ENCODE measurements at regions not wholly inside any gene's neighbourhood (a gene's known extent, or its start where the extent isn't known, plus 50 kb on each side); places are given as distances from the start of the nearest gene placed in this dataset.

GRCh38 chr5:175207321-175208040 is 236.5 kb downstream of the DRD1 start:
- no peaks in the 10 kb centered on the region for H3K27me3 ChIP-seq (replicated peaks; ENCODE audit: control insufficient read depth, insufficient read depth, low read length)
- intact Hi-C loops (cut with micrococcal nuclease; ENCODE audit: unreplicated experiment), result no loop called here
- H3K36me3 ChIP-seq (ENCODE audit: control insufficient read depth, insufficient read depth, low read length), result no peaks in the 10 kb centered on the region
- no peak for TF ChIP-seq CTCF (IDR thresholded peaks at IDR 0.05; ENCODE audit: insufficient read depth in 1 of 2, low read depth in 1 of 2, low read length in 1 of 2, severe bottlenecking in 1 of 2, unreplicated experiment in 1 of 2)
- H3K27me3 Mint-ChIP-seq (ENCODE audit: insufficient read depth, unreplicated experiment), result peaks cover 3% of the 10 kb centered on the region
- no peaks in the 10 kb centered on the region for H3K9me3 Mint-ChIP-seq (ENCODE audit: unreplicated experiment)
- no peak overlapping the region for H3K4me3 Mint-ChIP-seq (ENCODE audit: unreplicated experiment)
- BruUV-seq (replicated peaks), result no TSS peak
- peaks cover 9% of the 10 kb centered on the region for H3K4me1 Mint-ChIP-seq (ENCODE audit: low read depth, unreplicated experiment)
- no peaks in the 10 kb centered on the region for H3K9me3 ChIP-seq
- H3K27ac Mint-ChIP-seq (ENCODE audit: unreplicated experiment), result no peak overlapping the region
- no peaks in the 10 kb centered on the region for H3K36me3 Mint-ChIP-seq (ENCODE audit: insufficient read depth, unreplicated experiment)
- CTCF ChIA-PET, result no interaction called here
- DNase-seq, result no peak
- POLR2A ChIA-PET, result no interaction called here
- no peak overlapping the region for H3K4me3 ChIP-seq (ENCODE audit: low read depth, low read length)
- no peaks in the 10 kb centered on the region for H3K4me1 ChIP-seq

GRCh38 chr5:175206669-175207068 is 237.3 kb downstream of the DRD1 start:
- Mint-ChIP-seq H3K9me3 (ENCODE audit: unreplicated experiment) (no peaks in the 10 kb centered on the region), H3K4me3 (ENCODE audit: unreplicated experiment) (no peak overlapping the region), H3K27me3 (ENCODE audit: insufficient read depth, unreplicated experiment) (peaks cover 3% of the 10 kb centered on the region), H3K4me1 (ENCODE audit: low read depth, unreplicated experiment) (peaks cover 9% of the 10 kb centered on the region), H3K36me3 (ENCODE audit: insufficient read depth, unreplicated experiment) (no peaks in the 10 kb centered on the region), H3K27ac (ENCODE audit: unreplicated experiment) (no peak overlapping the region)
- no peaks in the 10 kb centered on the region for H3K4me1 ChIP-seq
- no peak for DNase-seq
- ChIA-PET POLR2A (no interaction called here), CTCF (no interaction called here)
- H3K27me3 ChIP-seq (replicated peaks; ENCODE audit: control insufficient read depth, insufficient read depth, low read length), result no peaks in the 10 kb centered on the region
- no peaks in the 10 kb centered on the region for H3K9me3 ChIP-seq
- TF ChIP-seq CTCF (IDR thresholded peaks at IDR 0.05; ENCODE audit: insufficient read depth in 1 of 2, low read depth in 1 of 2, low read length in 1 of 2, severe bottlenecking in 1 of 2, unreplicated experiment in 1 of 2), result peak in 1 of 2 experiments; percentile 9
- H3K36me3 ChIP-seq (ENCODE audit: control insufficient read depth, insufficient read depth, low read length), result no peaks in the 10 kb centered on the region
- no TSS peak for BruUV-seq (replicated peaks)
- intact Hi-C loops (cut with micrococcal nuclease; ENCODE audit: unreplicated experiment), result no loop called here
- no peak overlapping the region for H3K4me3 ChIP-seq (ENCODE audit: low read depth, low read length)

- Mint-ChIP-seq H3K36me3 (ENCODE audit: insufficient read depth, unreplicated experiment) (no peaks in the 10 kb centered on the region), H3K9me3 (ENCODE audit: unreplicated experiment) (no peaks in the 10 kb centered on the region), H3K27me3 (ENCODE audit: insufficient read depth, unreplicated experiment) (peaks cover 3% of the 10 kb centered on the region), H3K27ac (ENCODE audit: unreplicated experiment) (no peak overlapping the region), H3K4me3 (ENCODE audit: unreplicated experiment) (no peak overlapping the region), H3K4me1 (ENCODE audit: low read depth, unreplicated experiment) (peaks cover 7% of the 10 kb centered on the region)
- Histone ChIP-seq H3K9me3 (no peaks in the 10 kb centered on the region), H3K36me3 (ENCODE audit: control insufficient read depth, insufficient read depth, low read length) (no peaks in the 10 kb centered on the region), H3K27me3 (replicated peaks; ENCODE audit: control insufficient read depth, insufficient read depth, low read length) (no peaks in the 10 kb centered on the region), H3K4me3 (ENCODE audit: low read depth, low read length) (no peak overlapping the region), H3K4me1 (no peaks in the 10 kb centered on the region)
- intact Hi-C loops (cut with micrococcal nuclease; ENCODE audit: unreplicated experiment), result no loop called here
- ChIA-PET POLR2A (no interaction called here), CTCF (no interaction called here)
- TF ChIP-seq CTCF (IDR thresholded peaks at IDR 0.05; ENCODE audit: insufficient read depth in 1 of 2, low read depth in 1 of 2, low read length in 1 of 2, severe bottlenecking in 1 of 2, unreplicated experiment in 1 of 2), result no peak
- DNase-seq, result no peak
- no TSS peak for BruUV-seq (replicated peaks)
Observed at GRCh38 chr5:175202463-175203068, 241.4 kb downstream of the DRD1 start.
